ENCODE measurements at regions not wholly inside any gene's neighbourhood (a gene's known extent, or its start where the extent isn't known, plus 50 kb on each side); places are given as distances from the start of the nearest gene placed in this dataset.

DNA sequence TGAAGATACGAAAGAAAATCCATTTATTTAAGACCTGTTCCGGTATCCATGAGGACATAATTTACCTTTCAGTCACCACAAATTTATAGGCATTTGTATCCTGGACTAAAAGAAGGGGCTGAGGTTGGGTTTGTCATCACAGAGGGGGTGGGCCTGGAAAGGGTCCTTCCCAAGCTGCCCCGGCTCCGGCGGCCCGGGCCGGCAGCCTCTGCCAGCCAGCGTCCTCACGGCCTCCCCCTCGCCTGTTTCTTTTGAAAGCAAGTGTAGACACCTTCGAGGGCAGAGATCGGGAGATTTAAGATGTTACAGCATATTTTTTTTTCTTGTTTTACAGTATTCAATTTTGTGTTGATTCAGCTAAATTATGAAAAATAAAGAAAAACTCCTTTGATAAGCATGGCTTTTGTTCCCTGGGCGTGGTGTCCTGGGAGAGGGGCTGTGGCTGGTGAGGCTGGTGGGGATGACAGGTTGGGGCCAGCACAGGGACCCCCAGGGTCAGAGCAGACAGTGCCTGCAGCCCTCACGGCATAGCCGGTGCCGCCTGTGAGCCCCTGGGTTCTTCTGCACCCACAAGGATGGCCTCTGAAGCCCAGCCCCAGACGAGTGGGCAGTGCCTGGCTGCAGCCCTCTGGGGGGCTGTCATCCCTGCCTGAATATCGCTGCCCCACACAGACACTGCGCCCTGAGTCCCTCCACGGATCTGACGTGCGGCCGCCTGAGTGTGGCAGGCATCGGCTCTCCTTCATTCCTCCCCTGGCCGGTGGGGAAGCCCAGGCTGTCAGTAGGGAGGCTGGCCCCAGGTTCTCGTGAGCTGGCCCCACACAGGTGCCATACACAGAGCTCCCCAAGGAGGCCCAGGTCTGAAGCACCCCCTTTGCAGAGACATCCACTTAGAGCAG, 1075.9 kb downstream of the BRD1 start:
- DNase-seq (ENCODE audit: insufficient read length, low spot score) (no peak), FAIRE-seq (no peak)

DNA sequence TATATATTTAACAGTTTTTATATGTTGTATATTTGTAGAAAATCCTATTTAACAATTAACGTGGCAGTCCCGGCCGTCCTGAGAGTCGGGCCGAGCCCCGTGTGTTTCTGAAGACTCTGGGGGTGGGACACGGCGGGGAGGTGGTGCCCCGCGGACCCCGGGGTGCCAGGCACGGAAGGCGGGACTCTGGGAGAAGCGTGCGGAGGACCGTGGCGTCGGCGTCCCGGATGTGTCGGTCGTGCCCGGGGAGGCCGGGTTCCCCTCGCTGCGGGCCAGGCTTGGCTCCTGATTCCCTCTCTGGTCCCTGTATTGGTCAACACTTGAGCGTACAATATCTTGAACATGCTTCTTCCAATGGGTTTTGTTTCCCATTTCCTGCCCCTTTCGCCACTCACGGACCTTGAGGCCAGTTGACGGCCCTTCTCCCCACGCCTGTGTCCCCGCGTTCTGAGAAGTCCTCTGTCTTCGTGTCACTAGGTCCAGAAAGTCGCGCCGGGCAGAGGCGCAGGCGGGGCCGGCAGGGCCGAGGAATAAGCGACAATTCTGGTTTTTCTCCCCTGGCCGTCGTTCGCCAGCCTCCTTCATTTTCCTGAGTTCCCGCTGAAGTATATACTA, 1076.7 kb downstream of the BRD1 start:
- no peak for DNase-seq (ENCODE audit: insufficient read length, low spot score)
- no peak for FAIRE-seq

DNA sequence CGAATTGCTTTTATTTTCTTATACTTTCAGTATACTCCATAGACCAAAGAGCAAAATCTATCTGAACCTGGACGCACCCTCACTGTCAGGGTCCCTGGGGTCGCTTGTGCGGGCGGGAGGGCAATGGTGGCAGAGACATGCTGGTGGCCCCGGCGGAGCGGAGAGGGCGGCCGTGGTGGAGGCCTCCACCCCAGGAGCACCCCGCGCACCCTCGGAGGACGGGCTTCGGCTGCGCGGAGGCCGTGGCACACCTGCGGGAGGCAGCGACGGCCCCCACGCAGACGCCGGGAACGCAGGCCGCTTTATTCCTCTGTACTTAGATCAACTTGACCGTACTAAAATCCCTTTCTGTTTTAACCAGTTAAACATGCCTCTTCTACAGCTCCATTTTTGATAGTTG, 1077.4 kb downstream of the BRD1 start:
- no peak for DNase-seq (ENCODE audit: insufficient read length, low spot score)
- no peak for FAIRE-seq

DNA sequence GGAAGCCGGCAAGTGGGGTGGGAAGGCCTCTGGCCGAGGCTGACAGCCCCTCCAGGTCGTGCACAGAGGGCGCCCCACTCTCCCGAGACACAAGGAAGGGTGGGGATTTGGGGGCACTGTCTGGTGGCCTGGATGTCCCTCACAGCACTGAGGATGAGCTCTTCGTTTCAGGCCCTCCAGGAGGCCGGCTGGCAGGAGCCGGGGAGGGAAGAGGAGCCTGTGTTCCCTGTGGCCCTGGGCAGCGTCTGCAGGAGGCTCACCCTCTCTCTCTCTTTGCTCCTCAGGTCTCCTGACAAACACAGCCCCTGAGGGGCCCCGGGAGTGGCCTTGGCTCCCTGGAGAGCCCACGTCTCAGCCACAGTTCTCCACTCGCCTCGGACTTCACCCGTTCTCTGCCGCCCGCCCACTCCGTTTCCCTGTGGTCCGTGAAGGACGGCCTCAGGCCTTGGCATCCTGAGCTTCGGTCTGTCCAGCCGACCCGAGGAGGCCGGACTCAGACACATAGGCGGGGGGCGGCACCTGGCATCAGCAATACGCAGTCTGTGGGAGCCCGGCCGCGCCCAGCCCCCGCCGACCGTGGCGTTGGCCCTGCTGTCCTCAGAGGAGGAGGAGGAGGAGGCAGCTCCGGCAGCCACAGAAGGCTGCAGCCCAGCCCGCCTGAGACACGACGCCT, 1078.0 kb downstream of the BRD1 start:
- DNase-seq (ENCODE audit: insufficient read length, low spot score) = no peak
- FAIRE-seq = no peak

DNA sequence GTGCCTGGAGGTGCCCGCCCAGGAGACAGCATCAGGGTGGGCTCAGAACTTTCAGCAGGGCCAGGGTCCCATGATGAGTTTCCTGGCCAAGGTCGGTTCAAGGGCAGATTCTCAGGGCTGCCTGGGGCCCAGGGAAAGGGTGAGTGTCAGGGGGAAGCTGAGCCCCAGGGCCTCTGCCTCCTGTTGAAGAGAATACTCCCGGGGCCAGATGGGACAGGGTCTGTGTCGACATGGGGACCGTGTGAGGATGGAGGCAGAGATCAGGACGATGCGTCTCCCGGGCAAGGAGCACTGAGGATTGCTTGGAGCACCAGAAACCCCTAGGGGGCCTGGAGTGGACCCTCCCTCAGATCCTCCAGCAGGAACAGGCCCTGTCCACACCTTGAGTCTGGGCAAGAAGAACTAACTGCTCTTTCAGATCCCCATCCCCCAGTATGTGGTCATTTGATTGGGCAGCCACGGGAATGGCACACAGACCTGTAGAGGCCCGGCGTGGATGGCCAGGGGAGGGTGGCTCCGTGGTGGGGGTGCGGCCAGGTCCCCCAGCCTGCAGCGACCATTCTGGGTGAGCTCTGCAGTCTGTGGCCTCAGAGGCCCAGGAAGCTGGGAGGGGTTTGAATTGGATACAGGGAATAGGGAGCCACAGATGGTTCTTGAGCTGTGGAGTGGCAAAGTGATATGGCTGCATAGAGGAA, 1078.7 kb downstream of the BRD1 start:
- no peak for FAIRE-seq
- DNase-seq (ENCODE audit: insufficient read length, low spot score) = no peak

DNA sequence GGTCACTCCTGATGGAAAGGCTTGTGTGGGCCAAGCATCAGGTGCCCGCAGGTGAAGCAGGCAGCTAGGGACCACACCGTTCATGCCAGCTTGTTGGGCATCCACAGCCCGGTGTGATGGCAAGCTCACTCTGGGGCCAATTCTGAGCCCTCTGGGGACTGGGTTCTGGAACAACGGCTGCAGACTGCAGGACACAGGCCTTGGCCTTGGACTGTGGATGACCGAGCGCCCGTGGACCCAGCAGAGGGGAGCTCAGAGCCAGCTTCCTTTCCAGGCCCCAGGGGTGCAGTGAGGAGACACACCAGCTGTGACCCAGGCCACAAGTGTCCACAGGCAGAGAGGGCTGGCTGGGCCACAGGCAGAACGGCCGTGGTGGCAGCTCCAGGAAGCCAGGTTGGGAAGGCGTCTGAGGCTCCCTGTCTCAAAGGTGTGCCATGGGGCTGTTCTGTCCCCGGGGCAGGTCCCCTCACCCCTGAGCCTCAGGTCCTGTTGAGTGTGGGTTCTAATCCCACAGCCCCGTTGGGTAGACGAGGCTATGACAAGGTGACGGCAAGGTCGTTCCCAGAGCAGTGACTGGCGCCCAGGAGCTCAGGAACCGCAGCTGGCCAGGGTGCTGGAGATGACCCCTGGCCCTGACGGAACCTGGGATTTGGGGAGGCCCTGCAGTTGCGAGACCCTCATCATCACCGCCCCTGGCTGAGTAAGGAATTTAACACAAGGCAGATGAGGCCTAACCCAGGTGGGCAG, 1079.4 kb downstream of the BRD1 start:
- FAIRE-seq (no peak), DNase-seq (ENCODE audit: insufficient read length, low spot score) (no peak)

DNA sequence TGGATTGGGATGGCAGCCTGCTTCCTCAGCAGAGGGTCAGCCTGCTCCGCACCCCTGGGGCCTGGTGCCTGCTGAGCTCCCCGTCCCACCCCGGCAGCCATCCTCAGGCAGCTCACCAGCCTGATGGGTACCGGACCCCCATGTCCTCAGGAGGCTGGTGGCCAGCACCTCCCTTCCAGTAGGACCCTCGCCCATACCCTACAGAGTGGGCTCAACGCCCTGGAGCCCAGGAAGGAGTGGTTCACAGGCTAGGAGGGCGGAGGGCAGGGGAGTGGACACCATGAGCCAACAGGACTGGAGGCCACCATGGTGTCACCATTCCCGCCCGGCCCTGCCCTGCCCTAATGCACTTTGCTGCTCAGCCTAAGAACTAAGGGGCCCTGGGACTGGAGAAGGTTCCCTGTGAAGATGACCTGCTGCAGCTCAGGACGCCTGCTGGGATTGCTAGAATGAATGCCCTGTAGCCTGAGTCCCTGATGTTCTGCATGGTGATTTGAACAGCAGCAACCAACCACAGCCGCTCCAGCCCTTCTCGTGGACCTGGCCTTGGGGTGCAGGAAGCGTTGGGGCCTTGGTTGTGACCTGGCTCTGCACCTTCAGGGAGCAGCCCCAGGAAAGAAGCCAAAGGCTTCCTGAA, 1080.8 kb downstream of the BRD1 start:
- FAIRE-seq (no peak), DNase-seq (ENCODE audit: insufficient read length, low spot score) (no peak)

DNA sequence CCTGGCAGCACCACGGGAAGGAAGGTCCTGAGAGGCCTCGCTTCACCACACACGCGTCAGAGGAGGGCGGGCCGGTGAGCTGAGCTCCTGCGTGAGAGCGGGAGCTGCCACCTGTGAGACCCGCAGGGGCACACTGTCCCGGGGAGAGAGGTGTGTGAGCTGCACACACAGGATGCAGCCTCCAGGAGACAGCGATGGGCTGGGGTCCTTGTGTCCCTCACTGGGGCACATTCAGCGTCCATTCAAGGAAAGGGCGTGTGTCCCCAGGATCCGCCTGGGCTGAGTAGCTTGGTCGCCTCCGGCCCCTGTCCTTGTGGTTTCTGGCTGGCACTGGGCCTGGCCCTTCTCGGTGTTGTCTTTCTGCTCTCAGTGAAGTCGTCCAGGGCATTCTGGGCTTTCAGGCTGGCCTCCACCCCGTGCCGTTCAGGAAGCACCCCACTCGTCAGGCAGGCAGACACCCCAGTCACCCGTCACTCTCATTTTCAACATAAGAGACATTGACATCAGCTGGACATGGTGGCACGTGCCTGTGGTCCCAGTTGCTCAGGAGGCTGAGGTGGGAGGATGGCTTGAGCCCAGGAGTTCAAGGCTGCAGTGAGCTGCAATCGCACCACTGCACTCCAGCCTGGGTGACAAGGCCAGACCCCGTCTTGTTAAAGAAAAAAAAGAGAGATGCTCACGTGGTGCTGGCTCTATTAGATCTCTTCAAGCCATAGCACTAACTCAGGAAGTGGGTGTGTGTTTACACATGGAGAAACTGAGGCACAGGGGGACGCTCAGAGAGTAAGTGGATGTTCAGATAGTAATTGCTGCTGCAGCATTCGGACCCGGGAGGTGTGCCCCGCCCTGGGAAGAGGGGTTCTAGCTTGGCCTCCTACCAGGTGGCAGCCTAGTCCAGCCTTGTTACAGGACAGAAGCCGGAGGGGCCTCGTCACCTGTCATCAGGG, 1081.6 kb downstream of the BRD1 start:
- no peak for DNase-seq (ENCODE audit: insufficient read length, low spot score)
- no peak for FAIRE-seq

DNA sequence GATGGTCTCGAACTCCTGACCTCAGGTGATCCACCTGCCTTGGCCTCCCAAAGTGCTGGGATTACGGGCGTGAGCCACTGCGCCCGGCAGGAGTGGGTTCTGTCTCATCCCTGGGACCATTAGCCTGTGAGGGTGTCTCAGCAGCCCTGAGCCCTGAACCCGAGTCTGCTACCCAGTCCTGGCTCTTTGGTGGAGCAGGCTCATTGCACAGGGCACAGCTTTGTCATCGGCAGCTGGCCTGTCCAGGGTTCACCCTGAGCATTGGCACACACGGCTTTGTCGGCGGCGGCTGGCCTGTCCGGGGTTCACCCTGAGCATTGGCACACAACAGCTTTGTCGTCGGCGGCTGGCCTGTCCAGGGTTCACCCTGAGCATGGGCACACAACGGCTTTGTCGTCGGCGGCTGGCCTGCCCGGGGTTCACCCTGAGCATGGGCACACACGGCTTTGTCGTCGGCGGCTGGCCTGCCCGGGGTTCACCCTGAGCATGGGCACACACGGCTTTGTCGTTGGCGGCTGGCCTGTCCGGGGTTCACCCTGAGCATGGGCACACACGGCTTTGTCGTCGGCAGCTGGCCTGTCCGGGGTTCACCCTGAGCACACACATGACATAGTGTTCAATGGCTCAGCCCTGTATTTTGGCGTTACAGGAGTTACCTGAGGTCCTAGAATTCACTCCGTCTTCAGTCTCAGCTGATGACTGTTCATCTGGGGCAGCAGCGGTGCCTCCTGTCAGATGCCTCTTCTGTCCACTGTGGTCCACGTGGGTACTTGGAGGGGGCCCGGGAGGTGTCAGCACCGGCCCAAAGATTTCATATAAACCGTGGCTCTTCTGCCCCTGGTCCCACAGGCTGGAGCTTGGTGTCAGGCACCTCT, 1082.5 kb downstream of the BRD1 start:
- no peak for FAIRE-seq

DNA sequence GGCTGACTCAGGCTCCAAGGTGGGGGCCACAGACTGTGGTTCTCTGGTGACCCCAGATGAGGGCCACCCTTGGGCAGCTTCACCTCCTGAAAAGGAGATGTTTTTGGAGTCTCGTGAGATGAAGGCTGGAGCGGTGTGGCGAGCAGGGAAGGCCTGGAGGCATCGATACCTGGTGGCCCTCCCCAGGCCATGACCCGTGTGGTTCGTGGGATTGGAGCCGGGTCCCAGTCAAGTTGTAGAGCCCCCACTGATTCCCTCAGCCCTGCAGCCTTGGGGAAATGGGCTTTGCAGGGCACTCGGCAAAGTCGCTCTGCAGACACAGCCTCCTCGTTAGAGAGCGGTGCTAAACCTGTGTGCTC, 1083.4 kb downstream of the BRD1 start:
- DNase-seq (ENCODE audit: insufficient read length, low spot score) (no peak), FAIRE-seq (no peak)

More for the DNA sequence above, 1082.5 kb downstream of the BRD1 start:
- no peak for DNase-seq (ENCODE audit: insufficient read length, low spot score)

DNA sequence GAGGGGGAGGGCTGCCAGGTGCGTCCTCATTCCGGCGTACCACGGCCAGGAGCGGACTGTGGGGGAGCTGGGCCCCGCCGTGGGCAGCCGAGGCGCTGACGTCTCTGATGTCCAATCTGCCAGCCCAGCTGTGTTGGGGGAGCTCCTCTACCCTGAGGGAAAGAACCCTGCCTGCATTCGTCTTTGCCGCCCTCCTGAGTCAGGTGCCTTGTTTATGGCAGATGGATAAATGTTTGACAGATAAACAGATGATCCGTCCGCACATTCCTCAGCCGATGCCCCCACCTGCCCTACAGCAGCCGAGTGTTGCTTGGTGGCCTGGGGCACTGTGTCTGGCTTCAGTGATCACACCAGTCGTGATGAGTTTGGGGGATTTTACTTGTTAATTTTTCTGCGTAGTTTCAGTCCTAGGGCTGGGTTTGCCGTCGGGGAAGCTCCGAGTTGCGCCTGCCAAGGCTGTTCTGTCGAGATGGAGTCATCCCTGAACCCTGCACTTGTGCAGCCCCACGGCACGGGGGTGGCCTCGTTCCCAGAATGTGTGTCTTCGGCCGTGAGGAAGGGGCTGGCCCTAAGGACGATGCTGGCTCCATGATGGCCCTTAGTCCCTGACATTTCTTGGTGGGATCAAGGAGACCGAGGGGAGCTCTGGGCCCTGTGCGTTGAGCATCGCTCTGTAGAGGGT, 1083.9 kb downstream of the BRD1 start:
- FAIRE-seq = no peak
- no peak for DNase-seq (ENCODE audit: insufficient read length, low spot score)

DNA sequence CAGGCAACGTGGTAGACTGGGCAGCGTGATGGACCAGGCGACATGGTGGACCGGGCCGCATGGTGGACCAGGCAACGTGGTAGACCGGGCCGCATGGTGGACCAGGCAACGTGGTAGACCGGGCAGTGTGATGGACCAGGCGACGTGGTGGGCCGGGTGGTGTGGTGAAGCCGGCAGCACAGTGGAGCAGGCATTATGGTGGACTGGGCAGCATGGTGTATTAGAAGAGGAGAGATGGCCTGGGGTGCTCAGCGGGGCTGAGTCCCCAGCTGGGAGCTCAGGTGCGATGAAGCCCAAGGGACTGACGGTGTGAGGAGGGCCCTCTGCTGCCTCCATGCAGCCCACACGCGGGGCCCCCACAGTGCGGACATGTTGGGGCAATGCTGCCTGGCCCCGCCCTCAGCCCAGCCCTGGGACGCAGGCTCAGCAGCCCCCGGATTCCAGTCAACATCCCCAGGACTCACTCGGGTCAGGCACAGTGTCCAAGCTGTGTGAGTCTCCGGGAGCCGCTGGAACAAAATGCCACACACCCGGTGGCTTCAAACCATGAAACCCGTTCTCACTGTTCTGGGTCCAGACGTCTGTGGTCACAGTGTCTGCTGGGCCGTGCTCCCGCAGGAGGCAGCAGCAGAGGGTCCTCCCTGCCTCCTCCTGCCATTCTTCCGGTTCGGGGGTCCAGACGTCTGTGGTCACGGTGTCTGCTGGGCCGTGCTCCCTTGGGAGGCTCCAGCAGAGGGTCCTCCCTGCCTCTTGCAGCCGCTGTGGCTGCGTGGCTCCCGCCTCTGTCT, 1084.9 kb downstream of the BRD1 start:
- FAIRE-seq (no peak), DNase-seq (ENCODE audit: insufficient read length, low spot score) (no peak)

DNA sequence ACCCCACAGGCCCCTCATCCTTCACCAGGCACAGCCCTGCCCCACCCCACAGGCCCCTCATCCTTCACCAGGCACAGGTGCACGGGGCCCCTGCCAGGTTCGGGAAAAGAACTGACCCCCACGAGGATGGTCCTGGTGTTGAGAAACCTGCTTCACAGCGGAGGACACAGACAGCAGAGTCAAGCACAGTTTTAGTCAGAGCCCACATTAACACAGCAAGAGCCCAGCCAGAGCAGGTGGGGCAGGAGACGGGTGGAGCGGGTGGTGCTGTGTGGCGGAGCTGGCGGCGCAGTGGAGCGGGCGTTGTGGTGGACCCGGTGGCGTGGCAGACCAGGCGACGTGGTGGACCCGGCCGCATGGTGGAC, 1085.5 kb downstream of the BRD1 start:
- FAIRE-seq = no peak
- no peak for DNase-seq (ENCODE audit: insufficient read length, low spot score)

DNA sequence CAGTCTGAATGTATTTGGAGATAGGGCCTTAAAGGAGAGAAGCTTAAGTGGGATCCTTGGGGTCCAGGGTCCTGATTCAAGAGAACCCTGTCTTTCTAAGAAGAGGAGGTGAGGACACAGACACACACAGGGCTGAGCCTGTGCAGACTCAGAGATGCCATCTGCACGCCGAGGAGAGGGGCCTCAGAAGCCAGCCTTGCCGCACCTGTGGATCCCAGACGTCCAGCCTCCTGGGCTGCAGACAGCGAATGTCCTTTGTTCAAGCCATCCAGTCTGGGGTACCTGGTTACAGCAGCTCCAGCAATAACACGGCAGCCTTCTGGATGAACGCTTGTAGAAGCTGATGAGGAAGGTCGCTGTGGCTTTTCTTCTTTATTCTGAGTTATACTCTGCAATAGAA, 1086.1 kb downstream of the BRD1 start:
- no peak for DNase-seq (ENCODE audit: insufficient read length, low spot score)
- FAIRE-seq = no peak

DNA sequence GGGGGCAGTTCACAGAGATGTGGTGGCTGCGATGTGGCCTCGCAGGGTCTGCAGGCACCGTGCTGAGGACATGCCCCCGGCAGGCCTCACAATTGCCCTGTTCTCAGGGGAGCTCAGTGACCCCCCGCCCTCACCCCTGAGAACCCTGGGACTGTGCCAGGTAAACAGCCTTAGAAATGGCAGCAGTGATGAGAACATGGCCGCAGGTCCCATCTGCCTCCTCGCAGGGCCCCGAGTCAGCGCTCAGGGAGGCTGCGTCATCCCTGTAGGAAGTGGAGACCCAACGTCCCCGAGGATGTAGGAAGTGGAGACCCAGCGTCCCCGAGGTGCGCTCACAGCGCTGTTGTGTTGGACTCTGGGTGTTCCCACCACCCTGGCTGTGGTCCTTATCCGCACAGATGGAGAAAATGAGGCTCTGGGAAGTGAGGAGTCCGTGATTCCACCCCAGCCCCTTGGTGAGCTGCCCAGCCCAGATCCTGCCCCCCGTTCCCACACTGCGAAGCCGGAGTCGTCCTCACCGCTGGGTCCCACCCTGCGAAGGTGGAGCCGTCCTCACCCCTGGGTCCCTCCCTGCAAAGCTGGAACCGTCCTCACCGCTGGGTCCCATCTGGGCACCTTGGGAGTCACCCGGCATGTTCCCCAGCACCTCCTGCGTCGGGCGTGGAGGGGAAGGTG, 1086.8 kb downstream of the BRD1 start:
- DNase-seq (ENCODE audit: insufficient read length, low spot score) (no peak), FAIRE-seq (no peak)

DNA sequence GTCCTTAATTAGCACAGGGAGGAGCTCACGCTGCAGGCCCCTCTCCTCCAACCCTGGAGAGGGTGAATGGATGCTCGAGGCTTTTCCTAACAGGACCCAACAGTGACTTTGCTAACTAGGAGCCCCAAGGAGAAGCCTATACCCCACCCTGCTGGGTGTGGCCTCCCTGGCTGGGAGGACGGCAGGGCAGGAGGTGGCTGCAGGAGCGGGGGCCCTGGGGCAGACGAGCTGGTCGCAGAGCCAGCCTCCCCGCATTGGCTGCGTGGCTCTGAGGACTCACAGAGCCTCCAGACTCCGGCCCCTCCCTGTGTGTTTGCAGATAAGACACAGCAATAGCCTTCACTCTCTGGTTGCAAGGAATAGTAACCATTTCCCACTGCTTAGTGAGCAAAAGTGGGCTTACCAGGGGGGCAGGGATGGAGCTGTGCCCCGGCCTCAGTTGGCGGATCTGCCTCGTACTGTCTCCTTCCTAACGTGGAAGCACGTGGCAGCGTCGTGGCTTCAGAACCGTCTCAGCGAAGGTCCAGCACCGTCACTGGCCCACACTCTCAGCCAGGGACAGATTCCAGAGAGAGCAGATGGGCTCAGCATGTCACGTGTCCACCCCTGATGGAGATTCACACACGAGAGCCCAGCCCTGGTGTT, 1087.5 kb downstream of the BRD1 start:
- no peak for FAIRE-seq
- no peak for DNase-seq (ENCODE audit: insufficient read length, low spot score)

Data from HTR-8/SVneo (cell line).